ENCODE measurements at regions not wholly inside any gene's neighbourhood (a gene's known extent, or its start where the extent isn't known, plus 50 kb on each side); places are given as distances from the start of the nearest gene placed in this dataset.

- Mint-ChIP-seq H3K36me3 (ENCODE audit: unreplicated experiment) (no peaks in the 10 kb centered on the region), H3K9me3 (ENCODE audit: unreplicated experiment) (peaks cover 3% of the 10 kb centered on the region), H3K4me1 (ENCODE audit: low read depth, unreplicated experiment) (no peaks in the 10 kb centered on the region), H3K27me3 (ENCODE audit: unreplicated experiment) (no peaks in the 10 kb centered on the region), H3K27ac (ENCODE audit: unreplicated experiment) (no peak overlapping the region), H3K4me3 (ENCODE audit: unreplicated experiment) (no peak overlapping the region)
- no peak for DNase-seq
- no peak for TF ChIP-seq CTCF (IDR thresholded peaks at IDR 0.05; ENCODE audit: partially characterized antibody, unreplicated experiment)
Observed at GRCh38 chr3:102125197-102125993, 276.1 kb downstream of the NFKBIZ start.

- H3K36me3 Mint-ChIP-seq (ENCODE audit: unreplicated experiment), result no peaks in the 10 kb centered on the region
- peaks cover 3% of the 10 kb centered on the region for H3K9me3 Mint-ChIP-seq (ENCODE audit: unreplicated experiment)
- DNase-seq, result no peak
- H3K4me3 Mint-ChIP-seq (ENCODE audit: unreplicated experiment), result no peak overlapping the region
- H3K4me1 Mint-ChIP-seq (ENCODE audit: low read depth, unreplicated experiment), result no peaks in the 10 kb centered on the region
- no peak overlapping the region for H3K27ac Mint-ChIP-seq (ENCODE audit: unreplicated experiment)
- TF ChIP-seq CTCF (IDR thresholded peaks at IDR 0.05; ENCODE audit: partially characterized antibody, unreplicated experiment), result no peak
- no peaks in the 10 kb centered on the region for H3K27me3 Mint-ChIP-seq (ENCODE audit: unreplicated experiment)
Observed at GRCh38 chr3:102125994-102126368, 276.7 kb downstream of the NFKBIZ start.

- no peak for DNase-seq
- no peak for TF ChIP-seq CTCF (IDR thresholded peaks at IDR 0.05; ENCODE audit: partially characterized antibody, unreplicated experiment)
- H3K36me3 Mint-ChIP-seq (ENCODE audit: unreplicated experiment), result no peaks in the 10 kb centered on the region
- H3K27me3 Mint-ChIP-seq (ENCODE audit: unreplicated experiment), result no peaks in the 10 kb centered on the region
- H3K9me3 Mint-ChIP-seq (ENCODE audit: unreplicated experiment), result no peaks in the 10 kb centered on the region
- no peaks in the 10 kb centered on the region for H3K4me1 Mint-ChIP-seq (ENCODE audit: low read depth, unreplicated experiment)
- no peak overlapping the region for H3K4me3 Mint-ChIP-seq (ENCODE audit: unreplicated experiment)
- H3K27ac Mint-ChIP-seq (ENCODE audit: unreplicated experiment), result no peak overlapping the region
Observed at GRCh38 chr3:102129760-102130608, 280.7 kb downstream of the NFKBIZ start.

- TF ChIP-seq CTCF (IDR thresholded peaks at IDR 0.05; ENCODE audit: partially characterized antibody, unreplicated experiment), result no peak
- Mint-ChIP-seq H3K36me3 (ENCODE audit: unreplicated experiment) (no peaks in the 10 kb centered on the region), H3K27me3 (ENCODE audit: unreplicated experiment) (peaks cover 2% of the 10 kb centered on the region), H3K27ac (ENCODE audit: unreplicated experiment) (no peak overlapping the region), H3K9me3 (ENCODE audit: unreplicated experiment) (no peaks in the 10 kb centered on the region), H3K4me3 (ENCODE audit: unreplicated experiment) (no peak overlapping the region), H3K4me1 (ENCODE audit: low read depth, unreplicated experiment) (no peaks in the 10 kb centered on the region)
- DNase-seq, result no peak
Observed at GRCh38 chr3:102132370-102132769, 283.1 kb downstream of the NFKBIZ start.

- Mint-ChIP-seq H3K9me3 (ENCODE audit: unreplicated experiment) (no peaks in the 10 kb centered on the region), H3K4me3 (ENCODE audit: unreplicated experiment) (no peak overlapping the region), H3K27ac (ENCODE audit: unreplicated experiment) (no peak overlapping the region), H3K27me3 (ENCODE audit: unreplicated experiment) (peaks cover 2% of the 10 kb centered on the region), H3K4me1 (ENCODE audit: low read depth, unreplicated experiment) (no peaks in the 10 kb centered on the region), H3K36me3 (ENCODE audit: unreplicated experiment) (no peaks in the 10 kb centered on the region)
- DNase-seq, result no peak
- TF ChIP-seq CTCF (IDR thresholded peaks at IDR 0.05; ENCODE audit: partially characterized antibody, unreplicated experiment), result no peak
Observed at GRCh38 chr3:102133376-102133775, 284.1 kb downstream of the NFKBIZ start.
